GF-D8 (cell line): ENCODE measurements at regions not wholly inside any gene's neighbourhood (a gene's known extent, or its start where the extent isn't known, plus 50 kb on each side); places are given as distances from the start of the nearest gene placed in this dataset.
"Not testable (repeated sequence)": the region's sequence is repeated elsewhere in the genome, so short reads cannot be mapped to it uniquely, and the experiment has no call there.

ENCODE experiments used
- DNase-seq: peaks from one replicate; lab custom pipeline; 2025; lab: John Stamatoyannopoulos, UW

DNA sequence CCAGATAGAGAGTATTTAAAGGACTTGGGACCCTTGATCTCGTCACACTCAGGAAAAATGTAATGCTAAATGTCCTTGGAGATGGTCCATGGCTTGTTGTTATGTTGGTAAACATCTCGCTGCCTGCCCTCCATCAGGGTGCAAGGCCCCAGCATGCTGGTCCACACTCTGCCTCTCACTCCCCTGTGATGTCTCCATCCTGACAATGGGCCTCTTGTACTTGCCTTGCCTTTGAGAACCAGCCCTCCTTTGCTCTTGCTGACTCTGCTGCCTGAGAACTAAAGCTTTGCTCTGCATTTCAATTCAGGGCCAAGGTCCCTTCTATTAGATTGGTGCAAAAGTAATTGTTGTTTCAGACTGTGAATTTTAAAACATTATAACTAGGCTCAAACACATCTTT is 131.0 kb upstream of the LMNTD1 start:
- no peak for DNase-seq

DNA sequence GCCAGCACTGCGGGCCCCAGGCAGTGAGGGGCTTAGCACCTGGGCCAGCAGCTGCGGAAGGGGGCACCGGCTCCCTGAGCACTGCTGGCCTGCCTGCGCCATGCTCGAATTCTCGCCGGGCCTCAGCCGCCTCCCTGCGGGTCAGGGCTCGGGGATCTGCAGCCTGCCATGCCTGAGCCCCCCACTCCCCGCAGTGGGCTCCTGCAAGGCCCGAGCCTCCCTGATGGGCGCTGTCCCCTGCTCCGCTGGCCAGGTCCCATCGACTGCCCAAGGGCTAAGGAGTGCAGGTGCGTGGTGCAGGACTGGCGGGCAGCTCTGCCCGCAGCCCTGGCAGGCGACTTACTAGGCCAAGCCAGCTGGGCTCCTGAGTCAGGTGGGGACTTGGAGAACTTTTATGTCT is 133.3 kb upstream of the LMNTD1 start:
- DNase-seq: no peak

DNA sequence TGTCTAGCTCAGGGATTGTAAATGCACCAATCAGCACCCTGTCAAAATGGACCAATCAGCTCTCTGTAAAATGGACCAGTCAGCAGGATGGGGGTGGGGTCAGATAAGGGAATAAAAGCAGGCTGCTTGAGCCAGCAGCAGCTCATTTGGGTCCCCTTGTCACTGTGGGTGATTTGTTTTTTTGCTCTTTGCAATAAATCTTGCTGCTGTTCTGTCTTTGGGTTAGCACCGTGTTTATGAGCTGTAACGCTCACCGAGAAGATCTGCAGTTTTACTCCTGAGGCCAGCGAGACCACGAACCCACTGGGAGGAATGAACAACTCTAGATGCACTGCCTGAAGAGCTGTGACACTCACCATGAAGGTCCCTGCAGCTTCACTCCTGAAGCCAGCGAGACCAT is 134.1 kb upstream of the LMNTD1 start:
- DNase-seq: no peak

DNA sequence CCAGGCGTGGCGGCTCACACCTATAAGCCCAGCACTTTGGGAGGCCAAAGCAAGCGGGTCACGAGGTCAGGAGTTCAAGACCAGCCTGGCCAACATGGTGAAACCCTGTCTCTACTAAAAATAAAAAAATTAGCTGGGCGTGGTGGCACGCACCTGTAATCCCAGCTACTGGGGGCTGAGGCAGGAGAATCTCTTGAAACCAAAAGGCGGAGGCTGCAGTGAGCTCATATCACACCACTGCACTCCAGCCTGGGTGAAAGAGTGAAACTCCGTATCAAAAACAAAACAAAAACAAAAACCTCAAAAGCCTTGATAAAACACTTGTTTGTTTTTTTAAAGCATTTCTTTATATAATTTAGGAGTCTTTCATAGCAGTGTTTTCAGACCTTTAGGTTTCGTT is 135.8 kb upstream of the LMNTD1 start:
- not testable (repeated sequence) for DNase-seq

DNA sequence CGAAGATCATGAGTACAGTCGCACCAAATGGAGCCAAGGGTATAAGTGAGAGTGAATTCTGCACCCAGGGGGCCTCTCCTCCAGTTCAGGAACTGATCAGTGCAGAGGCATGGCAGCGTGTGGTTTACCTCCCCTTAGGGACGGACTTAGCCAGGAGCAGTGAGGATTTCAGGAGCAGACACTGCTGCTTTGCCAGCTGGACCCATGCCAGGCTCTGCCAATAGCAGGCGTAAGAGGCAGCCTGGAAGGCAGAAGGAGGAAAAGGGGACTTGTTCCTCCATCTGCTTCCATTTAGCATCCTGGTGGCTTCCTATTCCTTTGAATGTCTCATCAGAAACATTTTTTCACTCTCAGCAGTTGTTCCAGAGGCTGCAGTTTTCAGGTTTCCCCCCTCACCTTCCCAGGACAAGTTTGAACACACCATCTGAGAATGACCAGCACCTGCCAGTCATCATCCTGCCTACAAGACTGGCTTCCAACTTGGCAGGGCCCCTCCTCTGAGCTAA is 137.0 kb upstream of the LMNTD1 start:
- DNase-seq: no peak

DNA sequence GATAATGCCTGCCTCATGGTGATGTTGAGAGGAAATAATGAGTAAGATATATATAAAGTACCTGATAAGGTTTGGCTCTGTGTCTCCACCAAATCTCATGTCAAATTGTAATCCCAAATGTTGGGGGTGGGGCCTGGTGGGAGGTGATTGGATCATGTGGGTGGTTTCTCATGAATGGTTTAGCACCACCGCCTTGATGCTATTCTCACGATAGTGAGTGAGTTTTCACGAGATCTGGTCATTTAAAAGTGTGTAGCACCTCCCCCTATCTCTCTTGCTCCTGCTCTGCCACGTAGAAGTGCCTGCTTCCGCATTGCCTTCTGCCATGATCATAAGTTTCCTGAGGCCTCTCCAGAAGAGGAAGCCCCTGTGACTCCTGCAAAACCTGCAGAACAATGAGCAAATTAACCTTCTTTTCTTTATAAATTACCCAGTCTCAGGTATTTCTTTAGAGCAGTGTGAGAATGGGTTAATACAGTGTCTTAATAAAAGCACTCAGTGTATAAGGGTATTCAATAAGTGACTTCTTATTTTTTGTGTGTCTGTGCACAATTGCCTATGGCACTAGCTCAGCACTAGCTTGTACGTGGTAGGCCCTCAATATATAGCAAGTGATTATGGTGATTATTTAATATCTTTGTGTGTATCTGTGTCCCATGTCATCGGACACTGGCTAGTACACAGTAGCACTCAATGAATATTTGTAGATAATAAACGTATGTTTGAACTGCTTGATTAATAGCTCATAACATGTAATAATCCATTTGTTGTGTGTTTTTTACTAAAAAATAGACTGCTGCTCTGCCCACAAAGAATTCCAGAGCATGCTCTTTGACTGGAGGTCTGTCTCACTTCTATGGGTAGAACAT is 138.1 kb upstream of the LMNTD1 start:
- no peak for DNase-seq

DNA sequence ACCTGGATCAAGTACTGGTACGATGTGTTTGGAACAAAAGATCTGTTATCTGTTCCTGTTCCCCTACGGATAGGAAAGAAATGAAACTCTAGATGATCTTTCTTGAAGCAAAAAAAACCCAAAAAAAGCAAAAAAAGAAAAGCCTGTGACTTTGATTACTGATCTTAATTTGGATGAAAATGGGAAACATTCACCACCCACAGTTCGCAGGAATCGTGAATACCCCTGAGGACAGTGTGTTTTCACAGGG is 138.7 kb upstream of the LMNTD1 start:
- no peak for DNase-seq

DNA sequence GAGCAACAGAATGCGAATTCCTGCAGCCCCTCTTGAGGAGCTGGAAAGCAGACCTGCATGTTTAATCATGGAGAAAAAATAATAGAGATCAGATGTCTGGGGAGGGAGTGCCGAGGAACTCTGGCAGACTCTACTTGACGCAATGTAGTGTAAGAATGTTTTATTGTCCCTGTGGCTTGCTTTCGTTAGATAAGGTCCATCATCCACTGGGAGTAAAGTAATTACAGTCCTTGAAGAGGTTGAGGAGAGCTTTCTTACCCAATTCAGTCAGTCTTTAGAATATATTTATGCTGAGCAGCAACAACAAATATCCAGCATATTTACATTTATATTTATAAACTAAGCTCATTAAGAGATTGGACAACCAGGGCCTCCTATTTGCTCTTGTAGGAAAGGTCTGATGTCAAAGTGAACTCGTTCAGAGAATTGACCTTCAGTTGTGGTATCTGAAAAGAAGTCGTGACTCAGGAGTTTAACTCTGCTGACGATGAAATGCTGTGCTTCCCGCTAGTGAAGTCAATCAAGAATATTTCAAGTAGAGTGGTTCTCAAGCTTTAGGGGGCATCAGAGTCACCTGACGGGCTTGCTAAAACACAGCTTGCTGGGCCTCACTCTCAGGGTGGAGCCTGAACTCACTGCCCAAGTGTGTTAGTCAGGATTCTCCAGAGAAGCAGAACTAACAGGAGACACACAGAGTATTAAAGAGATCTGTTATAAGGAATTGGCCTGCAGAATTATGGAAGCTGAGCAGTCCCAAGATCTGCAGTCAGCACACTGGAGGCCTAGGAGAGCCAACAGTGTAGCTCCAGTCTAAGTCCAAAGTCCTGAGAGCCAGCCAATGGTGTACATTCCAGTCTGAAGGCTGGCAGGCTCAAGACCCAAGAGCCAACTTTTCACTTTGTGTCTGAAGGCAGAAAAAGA is 139.3 kb upstream of the LMNTD1 start:
- no peak for DNase-seq

DNA sequence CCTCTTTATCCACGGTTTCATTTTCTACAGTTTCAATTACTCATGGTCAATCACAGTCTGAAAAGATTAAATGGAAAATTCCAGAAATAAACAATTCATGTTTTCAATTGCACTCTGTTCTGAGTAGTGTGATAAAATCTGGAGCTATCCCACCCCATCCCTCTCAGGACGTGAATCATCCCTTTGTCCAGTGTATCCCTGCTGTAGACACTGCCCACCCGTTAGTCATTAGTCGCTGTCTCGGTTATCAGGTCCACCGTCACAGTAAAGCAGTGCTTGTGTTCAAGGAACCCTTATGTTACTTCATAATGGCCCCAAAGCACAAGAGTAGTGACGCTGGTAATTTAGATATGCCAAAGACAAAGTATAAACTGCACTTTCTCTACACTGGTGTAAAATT is 141.0 kb upstream of the LMNTD1 start:
- DNase-seq: no peak

DNA sequence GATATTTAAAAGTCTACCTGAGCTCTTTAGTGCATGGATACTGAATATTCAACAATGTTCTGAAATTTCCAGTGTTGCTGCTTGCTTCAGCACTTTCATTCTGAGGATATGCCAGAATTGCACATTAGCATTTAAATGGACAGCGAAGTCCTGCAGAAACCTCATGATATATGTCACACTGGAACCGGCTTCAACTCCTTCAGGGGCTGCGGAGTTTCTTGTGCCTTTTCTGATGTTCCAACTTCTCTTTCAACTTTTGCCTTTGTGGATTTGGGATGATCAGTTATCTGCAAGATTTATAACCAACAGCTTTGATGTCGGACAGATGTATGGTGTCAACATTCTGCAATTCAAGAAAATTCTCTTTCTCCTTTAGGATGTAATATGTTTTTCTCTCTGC is 142.5 kb upstream of the LMNTD1 start:
- no peak for DNase-seq

DNA sequence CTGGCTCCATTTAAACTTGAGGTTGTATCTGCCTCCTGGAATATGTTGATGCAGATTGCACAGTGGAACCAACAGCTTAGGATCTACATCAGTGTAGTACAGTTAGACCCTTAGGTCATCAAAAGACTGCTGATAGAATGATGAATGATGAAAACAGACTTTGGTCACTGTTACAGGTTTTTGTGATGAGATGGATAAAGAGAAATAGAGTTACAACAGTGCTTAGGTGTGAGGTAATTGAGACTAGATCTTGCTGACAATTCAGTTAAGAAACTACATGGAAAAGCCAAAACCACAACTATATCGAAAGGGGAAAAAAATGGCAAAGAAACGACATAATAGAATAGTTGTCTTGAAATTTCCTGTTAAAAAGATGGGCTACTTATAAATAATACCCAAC is 145.7 kb upstream of the LMNTD1 start:
- DNase-seq: no peak

DNA sequence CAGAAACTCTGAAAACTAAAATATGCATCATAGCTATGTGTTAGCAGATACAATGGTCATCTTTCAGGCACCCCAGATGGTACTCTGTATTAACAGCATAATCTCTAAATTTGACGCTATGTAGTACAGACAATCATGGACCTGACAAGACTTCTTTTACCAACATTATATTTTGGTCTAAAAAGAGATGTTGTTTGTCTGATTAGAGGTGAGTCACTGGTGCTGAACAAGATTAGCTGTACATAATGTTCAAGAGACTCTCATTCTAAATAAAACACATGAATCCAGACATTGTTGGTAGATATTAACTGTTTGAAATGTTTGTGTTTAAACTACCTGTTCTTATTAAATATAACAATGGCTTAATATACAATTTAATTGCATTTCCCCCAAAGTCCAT is 146.4 kb upstream of the LMNTD1 start:
- no peak for DNase-seq

DNA sequence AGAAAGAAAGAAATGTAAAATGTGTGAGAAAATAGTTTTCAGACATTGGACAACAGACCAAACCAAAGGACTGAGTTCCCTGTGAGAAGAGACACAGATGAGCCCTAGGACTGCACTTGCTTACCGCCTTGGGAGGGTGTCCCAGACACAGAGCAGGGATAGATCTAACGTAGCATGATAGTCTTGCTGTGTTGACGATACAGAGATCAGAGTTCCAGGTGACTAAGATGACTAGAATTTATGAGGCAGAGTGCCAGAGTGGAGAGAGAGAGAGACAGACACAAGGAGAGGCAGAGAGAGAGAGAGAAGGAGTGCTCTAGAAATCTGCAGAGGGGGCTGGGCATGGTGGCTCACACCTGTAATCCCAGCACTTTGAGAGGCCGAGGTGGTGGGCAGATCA is 148.2 kb upstream of the LMNTD1 start:
- no peak for DNase-seq

DNA sequence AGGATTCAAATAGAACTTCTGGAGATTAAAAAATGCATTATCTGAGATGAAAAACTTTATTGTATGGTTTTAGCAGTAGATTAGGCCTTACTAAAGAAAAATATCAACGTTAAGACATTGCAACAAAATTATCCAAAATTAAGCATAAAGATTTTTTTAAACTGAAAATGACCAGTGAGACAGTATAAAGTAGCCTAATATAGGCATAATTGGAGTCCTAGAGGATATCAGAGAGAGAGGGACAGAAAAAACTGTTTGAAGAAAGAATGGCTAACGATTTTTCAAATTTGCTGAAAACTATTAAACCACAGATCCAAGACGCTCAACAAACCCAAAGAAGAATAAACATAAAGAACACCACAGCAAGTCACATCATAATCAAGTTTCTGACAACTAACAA is 149.5 kb upstream of the LMNTD1 start:
- DNase-seq: no peak

DNA sequence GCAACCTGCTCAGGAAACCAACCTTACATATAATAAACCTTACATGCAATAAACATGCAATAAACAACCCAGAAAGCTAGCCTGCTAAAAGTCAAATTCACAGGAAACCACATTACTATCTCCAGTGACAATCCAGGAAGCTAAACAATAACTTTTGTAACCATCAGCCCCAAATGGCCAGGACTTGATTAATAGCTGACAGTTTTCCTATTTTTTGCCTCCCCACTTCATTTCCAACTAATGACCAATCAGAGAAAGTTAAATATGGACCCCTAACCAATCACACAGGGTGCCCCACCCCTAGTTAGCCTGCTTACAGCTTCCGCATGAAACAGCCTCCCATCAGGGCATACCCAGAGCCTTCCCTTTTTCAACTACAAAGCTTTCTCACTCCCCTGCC is 152.2 kb upstream of the LMNTD1 start:
- DNase-seq: no peak

DNA sequence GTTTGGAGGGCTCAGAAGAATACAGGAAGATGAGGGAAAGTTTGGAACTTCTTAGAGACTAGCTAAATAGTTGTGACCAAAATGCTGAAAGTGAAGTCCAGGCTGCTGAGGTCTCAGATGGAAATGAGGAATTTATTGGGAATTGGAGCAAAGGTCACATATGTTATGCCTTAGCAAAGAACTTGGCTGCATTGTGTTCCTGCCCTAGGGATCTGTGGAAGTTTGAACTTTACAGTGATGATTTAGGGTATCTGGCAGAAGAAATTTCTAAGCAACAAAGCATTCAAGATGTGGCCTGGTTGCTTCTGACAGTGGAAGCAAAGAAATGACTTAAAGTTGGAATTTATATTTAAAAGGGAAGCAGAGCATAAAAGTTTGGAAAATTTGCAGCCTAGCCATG is 153.6 kb upstream of the LMNTD1 start:
- DNase-seq: not testable (repeated sequence)

DNA sequence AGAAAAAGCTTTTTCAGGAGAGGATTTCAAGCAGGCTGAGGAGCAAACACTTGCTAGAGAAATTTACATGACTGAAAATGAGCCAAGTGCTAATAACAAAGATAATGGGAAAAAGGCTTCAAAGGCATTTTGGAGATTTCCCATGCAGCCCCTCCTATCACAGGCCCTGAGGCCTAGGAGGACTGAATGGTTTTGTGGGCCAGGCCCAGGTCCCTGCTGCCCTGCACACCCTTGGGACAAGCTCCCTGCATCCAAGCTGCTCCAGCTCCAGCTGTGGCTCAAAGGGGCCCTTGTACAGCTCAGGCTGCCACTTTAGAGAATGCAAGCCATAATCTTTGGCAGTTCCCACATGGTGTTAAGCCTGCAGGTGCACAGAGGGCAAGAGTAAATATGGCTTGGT is 154.0 kb upstream of the LMNTD1 start:
- DNase-seq: no peak

DNA sequence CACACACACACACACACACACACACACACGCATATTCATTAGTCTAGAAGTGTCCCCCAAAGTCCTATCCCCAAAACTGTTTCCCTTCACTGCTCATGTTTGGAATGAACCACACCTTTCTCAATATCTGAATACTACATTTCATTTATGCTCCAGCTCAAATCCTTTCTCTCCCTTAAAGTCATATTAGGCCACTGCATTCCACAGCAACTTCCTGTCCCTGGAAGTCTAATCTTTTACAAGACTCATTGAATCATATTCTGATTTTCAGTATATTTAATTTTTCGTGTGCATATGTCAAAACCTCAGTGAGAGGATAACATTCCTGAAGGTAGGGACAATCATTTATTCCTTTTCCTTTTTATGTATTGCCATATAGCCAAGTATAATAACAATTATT is 155.6 kb upstream of the LMNTD1 start:
- no peak for DNase-seq

DNA sequence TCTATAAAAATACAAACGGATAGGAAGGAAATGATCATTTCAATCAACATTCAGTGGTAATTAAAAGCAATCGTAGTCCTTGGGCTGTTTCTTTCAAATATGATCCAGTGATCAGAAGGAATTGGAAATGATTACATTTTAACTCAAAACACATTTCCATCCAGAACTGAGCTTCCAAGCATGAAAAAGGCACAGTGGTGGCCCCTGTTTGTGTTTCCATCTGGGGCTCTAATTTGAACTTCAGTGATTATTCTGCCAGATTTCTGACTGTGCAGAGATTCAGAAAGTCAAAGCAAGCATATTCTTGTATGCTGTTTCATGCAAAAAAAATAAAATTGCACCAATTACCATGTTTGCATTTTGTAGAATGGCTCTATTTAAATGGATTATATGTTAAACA is 157.0 kb upstream of the LMNTD1 start:
- DNase-seq: no peak

DNA sequence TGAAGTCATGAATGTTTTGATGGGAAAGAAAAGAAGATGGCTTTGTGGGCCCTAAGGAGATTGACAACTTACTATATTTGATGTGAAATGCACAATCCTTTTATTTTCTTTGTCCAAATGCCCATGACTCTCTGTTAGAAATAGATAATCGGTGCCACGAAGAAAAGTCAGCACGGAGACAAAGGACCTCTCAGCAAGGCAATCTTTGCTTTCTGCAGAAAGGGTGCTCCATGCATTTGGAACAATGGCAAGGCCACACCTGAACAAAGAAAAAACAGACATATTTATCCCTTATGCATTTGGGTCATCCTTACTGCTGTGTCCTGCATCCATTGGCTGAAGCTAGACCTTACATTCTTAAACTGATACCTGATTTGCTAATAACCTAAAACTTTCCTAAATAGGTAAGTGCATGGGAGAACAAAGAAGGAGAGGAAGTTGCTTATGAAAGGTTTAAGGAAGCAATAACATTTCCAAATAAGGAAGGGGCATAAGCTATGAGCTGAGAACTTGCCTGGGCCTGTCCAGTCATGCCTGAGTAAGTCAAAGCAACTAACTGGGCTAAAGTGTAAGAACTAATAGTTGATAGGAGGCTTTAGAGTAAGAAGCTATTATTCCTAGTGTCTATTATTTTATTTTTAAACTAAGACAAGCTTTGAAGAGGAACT is 158.0 kb upstream of the LMNTD1 start:
- DNase-seq: not testable (repeated sequence)

DNA sequence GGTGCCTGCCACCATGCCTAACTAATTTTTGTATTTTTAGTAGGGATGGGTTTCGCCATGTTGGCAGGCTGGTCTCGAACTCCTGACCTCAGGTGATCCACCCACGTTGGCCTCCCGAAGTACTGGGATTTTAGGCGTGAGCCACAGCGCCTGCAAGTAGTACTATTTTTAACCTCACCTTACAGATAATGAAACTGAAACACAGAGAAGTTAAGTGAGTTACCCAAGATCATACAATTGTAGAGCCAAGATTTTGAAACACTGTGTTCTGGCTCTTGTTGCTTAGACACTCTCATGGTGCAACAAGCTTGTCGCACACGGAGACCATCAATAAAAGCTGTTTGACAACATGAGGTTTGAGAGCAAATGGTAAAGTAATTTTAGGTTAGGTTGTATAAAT is 159.1 kb upstream of the LMNTD1 start:
- DNase-seq: no peak

DNA sequence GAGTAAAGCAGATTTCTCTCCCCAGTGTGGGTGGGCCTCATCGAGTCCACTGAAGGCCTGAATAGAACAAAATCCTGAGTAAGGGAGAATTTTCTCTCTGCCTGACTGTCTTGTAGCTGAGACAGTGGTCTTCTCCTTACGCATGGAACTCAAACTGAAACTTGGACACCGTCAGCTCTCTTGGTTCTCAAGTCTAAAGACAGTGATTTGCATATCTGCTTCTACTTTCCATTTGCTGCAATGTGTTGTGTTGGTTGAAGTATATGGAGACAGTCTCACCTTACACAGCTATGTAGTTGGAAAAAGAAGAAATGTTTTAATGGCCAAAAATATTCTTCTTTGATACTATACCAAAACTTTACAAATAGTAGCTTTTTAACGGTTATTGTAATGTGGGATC is 160.2 kb upstream of the LMNTD1 start:
- no peak for DNase-seq
